ENCODE measurements at regions not wholly inside any gene's neighbourhood (a gene's known extent, or its start where the extent isn't known, plus 50 kb on each side); places are given as distances from the start of the nearest gene placed in this dataset.
A peak's percentile ranks its signal among the peaks of the same experiment; 100 is the strongest.
"Not testable (repeated sequence)": the region's sequence is repeated elsewhere in the genome, so short reads cannot be mapped to it uniquely, and the experiment has no call there.

DNA sequence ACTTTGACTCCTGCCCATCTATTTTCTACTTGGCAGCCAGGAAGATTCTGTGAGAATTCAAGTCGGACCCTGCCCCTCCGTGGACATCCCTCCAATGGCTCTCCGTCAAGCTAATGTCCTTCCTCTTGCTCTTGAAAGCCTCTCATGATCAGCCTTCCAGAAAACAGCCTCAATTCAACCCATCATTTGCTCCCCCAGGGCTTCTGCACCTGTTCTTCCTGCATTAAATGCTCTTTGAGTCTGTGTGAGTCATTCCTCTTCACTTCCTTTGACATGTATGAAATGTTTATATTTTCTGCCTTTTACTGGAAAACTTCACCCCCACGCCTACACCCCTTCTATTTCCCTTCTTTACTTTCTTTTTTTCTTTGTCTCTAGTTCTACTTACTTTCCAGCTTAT is 734.1 kb upstream of the ZP4 start:
- peak; percentile 15 for DNase-seq

DNA sequence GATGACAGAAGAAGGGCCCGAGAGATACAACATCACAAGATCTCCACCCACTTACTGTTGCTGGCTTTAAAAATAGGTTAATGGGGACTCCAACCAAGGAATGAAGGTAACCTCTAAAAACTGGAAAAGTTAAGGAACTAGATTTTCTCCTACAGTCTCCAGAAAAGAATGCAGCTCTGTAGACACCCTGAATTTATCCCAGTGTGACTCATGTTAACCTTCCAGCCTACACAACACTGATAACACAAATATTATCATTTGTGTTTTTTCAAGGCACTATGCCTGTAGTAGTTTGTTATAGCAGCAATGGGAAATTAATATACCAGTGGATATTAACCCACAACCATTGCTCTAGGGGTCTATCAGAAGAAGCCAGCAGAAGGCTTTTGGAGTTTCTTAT is 730.7 kb upstream of the ZP4 start:
- DNase-seq = no peak

GRCh38 chr1:238619652-238620051 is 728.9 kb upstream of the ZP4 start:
- DNase-seq = no peak

- no peak for DNase-seq
These were observed 720.7 kb upstream of the ZP4 start for GRCh38 chr1:238611406-238611805.

DNA sequence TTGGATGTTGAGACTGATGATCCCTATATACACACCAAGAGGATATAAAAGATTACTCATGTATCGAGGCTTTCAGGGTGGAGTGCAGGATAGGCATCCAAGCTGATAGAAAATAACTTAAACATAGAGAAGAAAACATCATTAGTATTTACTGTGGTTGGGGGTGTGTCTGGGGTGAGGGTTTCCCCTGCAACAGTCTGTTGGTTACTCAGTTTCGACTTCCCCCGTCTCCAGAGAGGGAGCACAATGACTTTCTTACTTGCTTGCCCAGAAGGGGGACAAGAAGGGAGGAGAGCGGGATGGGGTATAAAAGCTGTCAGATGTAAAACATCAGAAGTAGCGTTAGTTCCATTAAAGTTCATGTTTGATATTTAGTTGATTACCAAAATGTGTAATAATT is 717.4 kb upstream of the ZP4 start:
- DNase-seq = no peak

GRCh38 chr1:238606896-238607295 is 716.2 kb upstream of the ZP4 start:
- no peak for DNase-seq

DNA sequence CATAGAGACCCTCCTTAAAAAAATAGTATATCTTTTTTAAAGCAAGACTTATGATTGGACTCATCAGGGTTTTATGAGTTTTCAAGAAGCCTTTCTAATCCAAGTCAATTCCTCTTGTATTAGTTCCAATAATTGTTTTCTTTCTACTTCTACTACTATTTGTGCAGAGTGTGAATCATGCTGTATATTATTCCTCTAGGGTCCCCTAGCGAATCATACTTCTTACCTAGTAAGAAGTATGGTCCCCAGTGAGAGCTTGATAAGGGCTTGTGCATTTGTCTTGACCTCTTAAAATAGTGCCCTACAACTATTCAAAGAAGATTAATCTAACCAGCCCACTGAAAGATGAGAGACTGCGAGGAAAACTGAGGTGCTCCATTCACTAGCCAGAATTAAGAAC is 715.7 kb upstream of the ZP4 start:
- no peak for DNase-seq

DNA sequence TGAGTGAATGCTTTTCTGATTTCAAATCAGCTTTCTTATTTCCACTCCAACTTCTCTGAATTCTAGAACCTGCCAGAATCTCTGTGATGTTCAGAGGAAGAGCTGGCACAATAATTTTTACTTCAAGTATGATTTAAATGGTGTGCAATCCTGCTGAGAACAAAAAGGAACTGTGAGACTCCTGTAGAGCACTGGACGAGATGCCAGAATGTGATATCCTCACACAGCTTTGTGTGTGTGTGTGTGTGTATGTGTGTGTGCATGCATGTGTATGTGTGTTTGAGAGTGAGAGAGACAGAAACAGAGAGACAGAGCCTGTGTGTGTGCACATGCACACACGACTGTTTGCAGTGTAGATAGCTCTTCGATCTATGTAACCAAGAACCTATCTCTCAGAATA is 713.6 kb upstream of the ZP4 start:
- no peak for DNase-seq

- not testable (repeated sequence) for DNase-seq
These were observed 710.9 kb upstream of the ZP4 start for GRCh38 chr1:238601604-238602003.

- DNase-seq = no peak
These were observed 706.0 kb upstream of the ZP4 start for GRCh38 chr1:238596703-238597102.

DNA sequence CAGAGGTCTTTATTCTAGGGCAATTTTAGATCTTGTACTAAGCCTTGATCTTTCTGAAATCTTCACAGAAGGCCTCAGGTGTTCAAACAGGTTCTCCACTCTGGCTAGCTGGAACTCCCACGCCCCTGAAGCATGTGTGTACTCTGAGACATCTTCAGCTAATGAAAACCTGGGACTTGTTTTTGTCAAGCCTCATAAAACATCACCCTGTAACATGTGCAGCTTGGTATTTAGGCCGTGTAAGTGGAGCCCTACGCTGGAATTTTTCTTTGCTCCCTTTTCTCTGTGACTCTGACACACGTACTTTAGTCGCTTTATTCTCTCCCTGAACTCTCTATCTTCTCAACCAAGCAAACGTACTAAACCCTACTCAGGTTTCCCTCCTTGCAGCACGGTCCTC is 701.9 kb upstream of the ZP4 start:
- DNase-seq = no peak

DNA sequence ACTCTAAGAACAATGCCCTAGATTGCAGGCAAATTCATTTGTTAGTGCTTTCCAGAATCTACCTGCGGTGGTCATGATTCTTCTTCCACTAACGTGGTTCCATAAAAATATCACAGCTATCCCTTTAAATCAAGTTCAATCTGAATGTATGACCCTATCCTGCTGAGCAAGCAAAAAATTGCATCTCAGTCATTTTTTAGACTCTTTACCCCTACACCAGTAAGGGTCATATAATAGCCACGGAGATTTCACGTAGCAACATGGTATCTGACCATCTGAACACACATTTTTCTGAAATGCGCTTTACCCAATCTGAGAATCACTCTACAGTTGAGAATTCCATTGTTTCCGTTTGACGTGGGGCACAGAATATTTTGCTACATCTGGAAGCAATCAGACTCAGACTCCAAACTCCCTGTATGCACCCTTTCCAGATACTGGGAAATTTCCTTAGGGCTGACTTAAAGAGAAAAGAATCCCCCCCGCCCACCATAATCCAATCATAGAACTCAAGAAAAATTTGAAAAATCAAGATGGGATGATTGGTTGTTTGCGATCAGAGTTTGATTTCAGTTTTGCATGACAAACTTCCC is 699.2 kb upstream of the ZP4 start:
- DNase-seq = no peak

- no peak for DNase-seq
These were observed 692.1 kb upstream of the ZP4 start for GRCh38 chr1:238582816-238583215.

- no peak for DNase-seq
These were observed 690.6 kb upstream of the ZP4 start for GRCh38 chr1:238581332-238581731.

DNA sequence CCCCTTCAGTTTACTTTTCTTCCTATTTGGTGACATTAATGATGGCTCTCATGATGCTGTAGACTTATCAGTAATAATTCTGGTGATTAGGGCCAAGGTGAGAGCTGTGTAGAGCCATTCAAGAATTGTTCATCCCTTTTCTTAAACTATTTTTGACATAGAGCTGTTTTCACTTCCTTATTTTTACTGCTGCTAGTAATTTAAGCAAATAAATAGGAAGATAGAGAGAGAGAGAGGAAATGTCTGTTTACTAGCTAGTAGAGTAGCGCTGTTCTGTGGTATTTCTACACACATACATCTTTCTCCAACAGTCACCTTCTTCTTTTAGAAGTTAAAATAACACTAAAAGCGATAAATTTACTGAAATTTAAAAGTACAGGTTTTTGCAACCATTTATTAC is 678.0 kb upstream of the ZP4 start:
- no peak for DNase-seq

GRCh38 chr1:238562341-238562740 is 671.6 kb upstream of the ZP4 start:
- DNase-seq = no peak

DNA sequence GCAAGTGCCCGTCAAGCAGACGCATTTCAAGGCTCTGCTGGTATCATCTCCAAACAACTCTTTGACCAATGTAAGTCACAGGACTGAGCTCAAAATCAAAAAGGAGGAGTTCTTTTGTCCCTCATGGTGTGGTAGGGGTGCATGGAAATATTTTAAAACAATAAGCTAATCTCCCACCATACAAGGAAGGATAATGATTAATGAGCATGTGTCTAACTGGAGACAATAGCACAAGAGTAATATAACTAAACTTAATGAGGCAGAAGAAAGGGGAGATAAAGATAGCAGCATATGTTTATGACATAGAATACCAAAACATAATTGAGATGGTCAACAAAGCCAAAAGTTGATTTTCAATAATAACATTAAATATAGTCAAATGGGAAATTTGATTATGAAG is 668.0 kb upstream of the ZP4 start:
- no peak for DNase-seq

DNA sequence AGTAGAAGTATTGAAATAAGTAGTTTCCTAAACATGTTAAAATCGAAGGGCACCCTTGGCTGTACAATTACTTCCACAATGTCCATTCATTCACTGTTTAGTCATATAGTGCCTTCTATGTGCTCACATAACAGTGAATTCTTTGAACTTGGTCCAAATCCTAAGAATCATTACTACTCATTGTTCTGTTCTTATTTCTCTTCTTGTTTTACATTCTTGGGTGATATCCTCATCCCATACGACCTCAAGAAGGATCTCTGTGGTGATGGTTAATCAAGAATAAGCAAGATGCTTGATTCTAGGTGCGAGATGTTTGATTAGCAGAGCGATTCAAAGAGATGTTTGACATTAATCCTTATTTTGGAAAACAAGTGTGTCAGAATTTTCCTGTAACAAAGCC is 667.4 kb upstream of the ZP4 start:
- DNase-seq = no peak

DNA sequence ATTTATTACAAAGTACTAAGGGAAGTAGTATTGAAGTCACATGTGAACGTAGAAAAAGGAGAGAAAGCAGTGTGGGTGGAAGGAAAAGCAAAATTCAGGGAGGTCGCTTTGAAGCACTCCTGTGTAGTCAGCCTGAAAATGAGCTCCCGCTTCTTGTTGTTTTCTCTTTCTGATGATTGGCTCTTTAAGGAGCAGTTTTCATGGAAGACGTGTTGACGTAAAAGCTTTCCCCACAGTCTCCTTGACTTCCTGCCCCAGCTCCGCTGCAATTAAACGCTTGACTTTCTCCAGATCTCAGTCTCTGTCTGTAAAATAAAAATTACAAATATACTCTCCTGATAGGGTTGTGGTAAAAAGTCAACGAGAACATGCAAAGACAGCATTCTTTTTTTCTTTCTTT is 661.5 kb upstream of the ZP4 start:
- no peak for DNase-seq

DNA sequence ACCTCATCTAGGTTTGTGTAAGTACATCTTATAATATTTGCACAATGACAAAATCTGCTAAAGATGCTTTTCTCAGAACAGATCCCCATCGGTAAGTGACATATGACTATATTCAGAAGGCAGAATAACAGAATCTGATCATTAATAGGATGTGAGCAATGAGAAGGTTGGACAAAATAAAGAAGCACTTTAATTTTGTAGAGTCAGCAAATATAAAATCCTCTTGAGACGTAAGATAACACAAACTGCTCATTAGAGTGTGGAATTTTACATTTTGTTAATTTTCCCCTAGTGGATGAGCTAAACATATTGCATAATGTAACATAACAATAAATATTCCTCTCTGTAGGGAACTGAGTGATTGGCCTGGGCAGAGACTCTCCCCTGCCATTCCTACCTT is 658.4 kb upstream of the ZP4 start:
- DNase-seq = no peak

DNA sequence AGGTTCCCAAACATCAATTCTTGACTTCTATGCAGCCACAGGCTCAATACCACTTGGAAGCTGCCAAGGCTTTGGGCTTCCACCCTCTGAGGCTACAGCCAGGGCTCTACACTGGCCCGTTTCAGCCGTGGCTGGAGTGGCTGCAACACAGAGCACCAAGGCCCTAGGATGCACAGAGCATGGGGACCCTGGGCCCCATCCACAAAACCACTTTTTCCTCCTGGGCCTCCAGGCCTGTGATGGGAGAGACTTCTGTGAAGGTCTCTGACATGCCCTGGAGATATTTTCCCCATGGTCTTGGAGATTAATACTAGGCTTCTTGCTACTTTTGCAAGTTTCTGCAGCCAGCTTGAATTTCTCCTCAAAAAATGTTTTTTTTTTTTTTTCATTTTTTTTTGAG is 655.4 kb upstream of the ZP4 start:
- DNase-seq = no peak

- no peak for DNase-seq
These were observed 646.9 kb upstream of the ZP4 start for GRCh38 chr1:238537641-238538040.

GRCh38 chr1:238530209-238530851 is 639.6 kb upstream of the ZP4 start:
- no peak for DNase-seq

DNA sequence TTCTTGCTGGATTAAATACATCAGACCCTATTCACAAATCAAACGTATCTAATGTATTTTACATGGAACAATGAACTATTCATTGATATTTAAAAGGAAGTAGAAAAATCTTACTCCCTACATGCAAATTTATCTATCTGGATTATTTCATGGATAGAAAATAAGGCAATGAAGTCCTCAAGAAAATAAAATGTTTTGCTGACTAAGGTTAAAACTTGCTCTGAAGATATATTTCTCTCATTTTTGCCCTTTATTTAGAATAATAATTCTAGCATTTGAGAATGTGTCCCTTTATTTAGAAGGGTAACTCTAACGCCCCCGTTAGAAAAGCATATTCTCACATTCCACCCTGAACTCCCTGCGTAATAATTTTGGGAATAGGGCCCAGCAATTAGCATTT is 627.0 kb upstream of the ZP4 start:
- DNase-seq = no peak

GRCh38 chr1:238501290-238501689 is 610.6 kb upstream of the ZP4 start:
- no peak for DNase-seq

All from SHP77 treated with DMSO at 0.1 percent for 48 hours (cell line).